Frontal cortex (tissue), 3 donors: ENCODE measurements at regions not wholly inside any gene's neighbourhood (a gene's known extent, or its start where the extent isn't known, plus 50 kb on each side); places are given as distances from the start of the nearest gene placed in this dataset.

Source experiments
- DNase-seq, 2 donors: peaks; one replicate each; pipeline ENCODE4 v3.0.0; 2012; ENCODE audit warnings: low spot score in 2 of 2
- FAIRE-seq: peaks from 2 replicates; lab custom pipeline; 2012; peaks lifted over from hg19 to GRCh38; lab: Jason Lieb, UNC
- donor health status: control.
- donor health status: control.
- donor health status: control.

DNA sequence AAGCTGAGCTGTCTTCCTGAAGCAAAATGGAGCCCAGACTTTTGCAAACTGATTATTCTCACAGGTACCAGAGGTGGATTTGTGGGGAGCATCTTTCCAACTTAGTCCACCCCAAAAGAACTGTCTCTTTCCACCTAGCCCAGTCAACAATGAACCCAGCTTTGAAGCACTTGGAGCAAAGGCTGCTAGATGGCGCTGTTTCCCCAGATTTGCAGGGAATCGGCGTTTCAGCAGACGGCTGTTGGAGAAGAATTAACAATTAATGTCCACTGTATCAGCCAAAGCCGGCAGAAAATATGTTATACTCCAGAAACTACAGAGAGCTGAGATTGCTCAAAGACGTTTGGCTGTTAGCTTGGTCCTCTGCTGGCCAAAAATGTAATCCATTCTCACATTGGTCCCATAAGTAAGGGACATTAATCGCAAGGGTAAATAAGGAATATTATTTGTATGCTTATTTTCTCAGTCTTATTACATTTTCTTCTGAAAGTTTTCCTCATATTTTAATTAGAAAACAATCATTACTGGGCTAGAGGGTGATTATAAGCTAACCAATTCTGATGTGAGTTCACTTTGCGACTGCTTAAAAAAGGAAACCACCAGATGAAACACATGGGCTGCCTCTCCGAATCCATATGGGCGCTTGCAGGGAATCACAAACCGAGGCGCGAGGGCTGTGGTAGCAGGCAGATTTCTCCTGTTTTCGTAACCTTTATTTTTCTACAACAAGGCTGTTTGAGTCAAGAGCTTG lies 423.8 kb upstream of the MEX3C start:
- FAIRE-seq (peak; percentile 10), DNase-seq (peak; percentile 10 to 41)

DNA sequence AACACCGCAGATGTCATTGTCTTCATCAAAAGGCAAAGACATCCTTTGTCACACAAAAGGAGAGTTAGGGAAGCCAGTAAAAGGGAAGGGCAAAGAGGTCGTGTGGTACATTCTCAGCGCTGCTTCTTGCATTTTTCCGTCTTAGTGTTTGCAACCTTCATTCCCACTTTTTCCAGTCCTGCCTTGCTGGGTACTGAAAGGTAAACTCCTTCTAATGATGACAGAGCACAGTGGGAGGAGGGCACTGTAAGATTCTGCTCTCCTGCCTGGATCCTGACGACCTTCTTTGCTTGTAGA lies 424.3 kb upstream of the MEX3C start:
- DNase-seq (no peak), FAIRE-seq (no peak)

DNA sequence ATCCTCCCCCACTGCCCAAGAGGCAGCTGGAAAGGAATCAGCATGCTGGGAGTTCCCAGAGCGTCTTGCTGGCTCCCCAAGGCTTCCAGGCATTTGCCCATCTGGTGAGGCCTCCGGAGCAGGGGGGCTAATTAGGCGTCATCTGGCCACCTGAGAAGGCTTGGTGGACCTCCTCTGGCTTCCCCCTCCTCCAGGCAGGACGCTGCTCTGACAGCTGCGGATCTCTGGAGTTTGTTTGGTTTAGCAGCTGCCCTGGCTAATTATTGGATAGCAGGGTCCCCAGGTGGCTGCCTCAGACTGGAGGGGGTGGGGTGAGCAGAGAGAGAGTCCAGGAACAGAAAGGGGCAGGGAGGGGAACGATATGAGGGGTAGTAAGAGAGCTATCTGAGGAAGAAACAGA lies 425.2 kb upstream of the MEX3C start:
- DNase-seq (no peak), FAIRE-seq (no peak)

DNA sequence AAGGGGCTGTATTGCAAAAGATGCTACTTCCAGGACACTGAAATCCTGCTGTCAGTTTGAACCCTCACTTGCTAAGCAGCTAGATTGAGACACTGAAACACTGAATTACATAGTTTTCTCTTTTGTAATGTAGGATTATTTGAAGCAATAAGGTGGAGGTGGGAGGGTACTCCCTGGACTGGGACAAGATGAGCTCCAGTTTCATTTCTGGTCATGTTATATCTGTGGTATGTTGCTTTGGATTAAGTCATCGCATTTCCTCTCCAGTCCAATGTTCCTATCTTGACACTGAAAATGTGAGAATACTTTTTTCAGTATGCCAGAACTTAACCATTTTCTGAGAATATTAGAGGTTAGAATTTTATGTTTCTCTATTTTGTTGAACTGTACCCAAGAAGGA lies 426.2 kb upstream of the MEX3C start:
- FAIRE-seq (no peak), DNase-seq (no peak)

DNA sequence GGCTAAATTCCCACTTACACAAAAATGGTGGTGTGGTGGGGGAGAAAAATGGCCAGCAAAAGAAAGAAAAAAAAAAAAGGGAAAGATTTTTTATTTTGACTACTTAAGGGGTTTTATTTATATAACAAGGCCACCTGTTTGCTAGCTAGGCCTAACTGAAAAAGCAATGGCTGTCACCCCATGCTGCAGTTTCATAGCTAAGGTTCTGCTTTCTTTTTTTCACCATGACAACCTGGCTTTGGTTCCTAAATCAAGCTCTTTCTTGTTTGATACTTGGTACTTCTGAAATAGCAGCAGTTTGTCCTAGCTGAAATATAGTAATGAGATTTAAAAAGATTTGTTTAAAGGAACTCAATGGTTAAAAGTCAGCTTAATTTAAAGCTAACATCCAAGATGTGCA lies 433.2 kb upstream of the MEX3C start:
- DNase-seq, result no peak
- FAIRE-seq, result no peak

DNA sequence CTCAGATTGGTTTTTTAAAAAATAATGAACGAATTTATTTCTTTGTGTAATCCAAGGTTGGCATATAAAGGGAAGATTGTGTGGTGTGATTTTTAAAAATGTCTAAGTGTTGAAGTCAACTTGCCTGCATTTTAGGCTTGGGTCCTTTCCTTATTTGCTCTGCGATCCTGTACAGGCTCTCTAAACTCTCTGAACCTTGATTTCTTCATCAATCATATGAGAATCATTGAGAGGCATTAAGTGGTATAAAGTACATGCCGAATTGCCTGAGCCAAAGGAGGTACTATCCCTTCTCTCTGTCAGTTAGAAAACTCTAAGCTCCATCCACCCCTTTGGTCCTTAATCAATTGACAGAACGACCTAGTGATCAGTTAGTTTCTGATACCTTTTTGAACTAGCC lies 440.4 kb upstream of the MEX3C start:
- FAIRE-seq (no peak), DNase-seq (no peak)

DNA sequence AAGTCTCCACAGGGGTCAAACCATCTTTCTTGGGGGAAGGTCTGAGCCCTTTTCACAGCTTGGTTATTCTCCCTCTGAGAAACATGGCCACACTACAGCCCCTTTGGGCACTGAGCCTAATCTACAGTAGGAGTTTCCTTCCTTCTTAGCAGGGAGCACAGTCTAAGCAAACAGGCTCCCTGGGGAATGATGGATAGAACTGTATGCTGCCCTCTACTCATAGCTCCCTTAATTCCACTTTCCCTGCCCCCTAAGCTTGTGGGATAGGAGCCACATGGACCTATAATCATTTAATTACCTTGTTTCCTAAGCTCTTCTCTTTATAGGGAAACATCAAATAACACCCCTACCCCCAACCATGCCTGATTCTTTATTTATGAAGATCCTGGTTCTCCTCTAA lies 442.1 kb upstream of the MEX3C start:
- FAIRE-seq, result no peak
- DNase-seq, result no peak

DNA sequence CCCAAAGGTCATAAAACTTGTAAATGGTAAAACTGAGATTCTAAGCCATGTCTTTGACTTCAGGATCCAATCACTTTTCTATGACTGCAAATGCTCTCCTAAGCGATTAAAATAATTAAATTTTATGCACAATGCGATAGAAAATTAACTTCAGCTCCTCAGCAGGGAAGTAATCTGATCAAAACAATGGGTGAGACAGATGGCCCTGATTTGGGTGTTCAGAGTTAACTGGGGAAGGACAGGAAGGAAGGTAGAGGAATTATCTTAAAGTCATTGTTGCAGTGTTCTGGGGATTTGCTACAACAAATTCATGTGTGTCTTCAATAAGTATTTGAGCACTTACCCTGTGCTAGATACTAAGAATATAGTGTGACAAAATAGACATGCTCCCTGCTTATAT lies 446.0 kb upstream of the MEX3C start:
- DNase-seq (no peak), FAIRE-seq (no peak)

DNA sequence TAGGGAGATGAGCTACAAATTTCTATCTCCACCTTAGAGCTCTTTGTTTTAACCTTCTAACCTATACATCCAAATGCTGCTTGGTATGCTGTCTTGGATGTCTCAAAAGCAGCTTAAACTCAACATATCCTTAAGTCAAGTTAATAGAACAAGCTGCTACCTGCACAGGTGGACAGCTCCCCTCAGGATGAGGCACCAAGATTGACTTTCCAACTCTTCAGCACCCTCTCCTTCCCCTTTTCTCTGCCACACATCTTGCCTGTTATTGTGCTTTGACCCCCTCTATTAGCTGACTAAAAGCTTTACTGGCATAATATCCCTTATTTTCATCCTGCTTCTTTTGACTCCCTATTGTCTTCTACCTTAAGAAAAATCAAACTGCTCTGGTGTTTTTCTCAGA lies 448.1 kb upstream of the MEX3C start:
- DNase-seq, result no peak
- FAIRE-seq, result no peak

DNA sequence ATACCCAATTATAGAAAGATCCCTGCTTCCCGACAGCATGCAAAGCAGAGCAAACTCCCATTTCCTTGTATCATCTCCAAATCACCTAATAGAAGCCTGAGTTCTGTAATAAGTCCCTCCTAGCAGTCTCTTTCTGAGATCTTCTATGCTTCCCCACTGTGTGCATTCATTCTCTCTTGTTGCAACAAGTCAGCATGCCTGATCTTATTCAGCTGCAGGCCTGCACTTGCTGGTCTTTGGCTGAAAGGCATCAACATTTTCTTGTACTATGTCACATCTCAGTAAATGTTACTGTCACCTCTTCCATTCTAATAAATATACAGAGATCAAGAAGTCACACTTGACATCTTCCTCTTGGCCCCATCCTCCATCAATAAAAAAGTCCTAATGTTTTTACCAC lies 449.9 kb upstream of the MEX3C start:
- DNase-seq (no peak), FAIRE-seq (no peak)

DNA sequence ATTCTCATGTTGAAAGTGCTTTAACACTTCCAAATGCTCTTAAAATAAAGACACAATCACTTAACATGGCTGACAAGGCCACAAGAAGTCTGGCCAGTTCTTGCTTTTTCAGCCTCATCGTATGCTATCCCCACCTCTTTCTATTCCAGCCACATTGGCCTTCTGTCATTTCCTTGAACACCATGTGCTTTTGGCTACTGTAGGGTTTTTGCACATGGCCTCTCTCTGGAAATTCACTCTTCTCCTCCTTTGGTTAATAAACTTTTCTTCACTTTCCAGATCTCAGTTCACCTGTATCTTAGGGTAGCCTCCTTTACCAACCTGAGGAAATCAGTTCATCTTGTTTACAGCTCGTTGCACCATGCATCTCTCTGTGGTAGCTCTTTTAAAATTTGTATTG lies 450.5 kb upstream of the MEX3C start:
- FAIRE-seq, result no peak

DNA sequence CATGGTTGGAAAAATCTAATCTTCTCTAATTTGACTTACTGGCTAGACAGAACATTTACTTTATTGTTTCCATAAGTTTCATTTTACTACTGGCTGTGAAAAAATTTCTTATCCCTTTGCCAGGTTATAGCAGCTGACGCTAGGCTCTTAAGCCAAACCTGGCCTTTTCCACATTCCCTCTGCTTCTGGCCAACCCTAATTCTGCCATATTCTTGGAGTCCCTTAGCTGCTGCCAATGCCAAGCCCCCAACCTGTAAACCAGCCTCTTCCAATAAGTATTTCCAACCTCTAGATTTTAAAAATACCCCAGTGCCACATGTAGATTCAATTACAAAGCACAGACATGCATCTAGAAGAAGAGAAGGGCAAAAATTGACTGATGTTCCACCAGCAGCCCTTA lies 452.3 kb upstream of the MEX3C start:
- no peak for FAIRE-seq
- no peak for DNase-seq

More for the DNA sequence above, 450.5 kb upstream of the MEX3C start:
- DNase-seq, result no peak

DNA sequence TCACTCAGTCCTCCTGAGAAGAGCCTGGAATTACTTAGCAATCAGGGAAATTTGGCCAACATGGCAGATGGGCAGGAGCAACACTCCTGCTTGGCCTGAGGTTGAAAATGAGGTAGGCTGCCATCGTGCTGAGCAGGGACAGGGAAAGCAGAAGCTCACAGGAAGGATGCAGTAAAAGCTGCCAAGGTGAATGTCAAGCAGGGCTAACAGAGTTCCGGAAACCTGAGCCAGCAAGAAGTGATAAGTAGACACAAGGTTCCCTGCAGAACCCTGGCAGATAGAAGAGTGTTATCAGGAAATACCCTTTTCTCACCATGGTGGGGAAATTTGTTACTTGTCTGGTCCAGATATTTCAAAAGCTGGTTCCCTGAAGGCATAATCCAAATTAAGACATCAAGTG lies 454.3 kb upstream of the MEX3C start:
- DNase-seq, result no peak
- no peak for FAIRE-seq

DNA sequence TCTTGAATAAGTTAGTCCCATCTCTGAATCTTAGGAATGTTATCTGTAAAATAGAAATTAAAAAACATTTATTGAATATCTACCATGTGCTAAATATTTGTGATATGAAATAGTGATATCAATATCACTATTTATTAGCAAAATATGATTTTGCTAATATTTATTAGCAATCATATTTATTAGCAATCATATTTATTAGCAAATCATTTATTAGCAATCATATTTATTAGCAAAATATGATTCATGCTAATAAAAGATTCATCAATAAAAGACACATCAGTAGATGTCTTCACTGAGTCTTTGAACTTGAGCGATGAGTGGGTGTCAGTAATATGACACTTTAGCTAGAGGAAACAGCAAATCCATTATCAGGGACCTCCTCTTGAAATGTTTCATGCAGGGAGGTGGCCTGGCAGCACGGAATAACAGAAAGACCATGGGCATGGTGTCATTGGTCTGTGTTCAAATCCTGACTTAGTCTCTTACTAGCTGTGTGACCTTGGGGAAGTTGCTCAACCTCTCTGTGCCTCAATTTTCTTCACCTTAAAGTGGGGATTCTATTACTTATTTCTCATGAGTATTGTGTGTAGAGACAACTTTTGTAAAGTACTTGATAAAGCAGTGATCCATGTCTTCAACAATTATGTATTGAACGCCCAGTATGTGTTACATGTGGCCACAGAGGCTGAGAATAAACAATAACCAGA lies 456.2 kb upstream of the MEX3C start:
- DNase-seq, result no peak
- peak; percentile 15 for FAIRE-seq

DNA sequence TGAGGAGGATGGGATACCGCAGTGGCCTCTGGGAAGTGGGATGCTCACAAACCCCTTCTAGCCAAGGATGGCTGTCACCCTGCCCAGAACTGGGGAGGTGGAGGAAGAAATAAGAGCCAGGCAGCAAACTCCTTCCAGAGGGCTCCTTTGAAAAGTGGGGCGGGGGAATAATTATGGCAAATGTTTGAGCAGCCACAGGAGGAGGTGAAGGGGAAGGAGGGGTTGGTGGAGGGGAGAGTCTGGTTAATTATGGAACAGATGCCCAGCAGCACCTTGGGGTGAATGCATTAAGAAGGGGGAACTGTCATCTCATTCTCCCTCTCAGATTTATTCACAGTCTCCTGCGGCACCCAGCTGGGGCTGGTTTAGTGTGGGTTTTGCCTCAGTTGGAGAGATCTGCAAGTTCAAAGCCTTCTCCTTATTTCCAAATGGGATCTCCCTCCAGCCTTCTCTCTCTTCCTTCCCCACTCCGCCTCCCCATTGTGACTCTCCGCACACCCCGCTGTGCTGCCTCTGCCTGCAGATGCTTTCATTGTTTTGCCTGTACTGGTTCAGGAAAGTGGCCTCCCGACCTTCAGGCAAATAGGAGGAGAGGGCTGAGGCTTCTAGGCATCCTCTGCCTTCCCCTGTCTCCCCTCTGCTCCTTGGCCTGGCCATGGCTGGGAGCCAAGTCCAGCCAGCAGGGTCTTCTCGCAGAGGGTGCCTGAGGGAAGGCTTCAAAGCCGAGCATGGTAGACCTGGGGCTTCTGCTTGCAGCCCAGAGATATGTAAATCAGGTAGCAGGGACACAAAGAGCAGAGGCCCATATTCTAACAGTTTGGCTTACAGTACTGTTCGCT lies 457.2 kb upstream of the MEX3C start:
- FAIRE-seq (no peak), DNase-seq (no peak)

DNA sequence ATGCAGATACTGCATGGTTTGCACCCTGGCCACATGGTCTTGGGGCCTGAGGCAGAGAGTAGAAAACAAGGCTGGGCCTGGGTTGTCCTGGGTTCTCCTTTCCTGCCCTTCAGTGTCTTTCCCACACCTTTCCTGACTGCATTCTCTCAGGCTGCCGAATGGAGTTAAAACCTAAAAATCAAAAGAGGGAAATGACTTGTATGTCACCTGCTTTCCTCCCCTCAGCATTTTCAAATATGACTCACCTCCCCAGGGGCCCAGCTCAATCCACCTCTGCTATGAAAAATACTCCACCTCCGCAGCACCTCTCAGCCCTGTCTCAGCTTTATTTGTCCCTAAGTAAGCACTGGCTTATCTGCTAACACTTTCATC lies 457.8 kb upstream of the MEX3C start:
- FAIRE-seq, result no peak
- DNase-seq, result no peak

DNA sequence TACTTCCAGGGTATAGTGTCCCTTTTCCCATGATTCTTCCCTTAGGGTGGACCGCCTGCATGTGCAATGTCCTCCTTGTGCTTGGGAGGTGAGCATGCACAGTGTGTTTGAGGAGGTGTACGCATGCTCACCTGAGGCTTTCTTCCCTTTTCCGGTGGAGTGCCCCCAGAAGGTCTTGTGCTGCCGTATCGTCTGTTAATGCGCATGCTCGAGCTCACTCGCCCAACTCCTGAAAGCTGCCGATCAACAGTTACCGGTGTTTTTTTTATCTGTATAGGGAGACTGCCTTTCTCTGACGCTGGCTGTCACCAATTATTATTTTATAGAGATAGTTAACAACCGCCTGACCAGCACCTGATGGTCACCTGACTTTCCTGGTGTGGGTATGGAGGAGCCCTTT lies 458.8 kb upstream of the MEX3C start:
- FAIRE-seq (no peak), DNase-seq (no peak)

DNA sequence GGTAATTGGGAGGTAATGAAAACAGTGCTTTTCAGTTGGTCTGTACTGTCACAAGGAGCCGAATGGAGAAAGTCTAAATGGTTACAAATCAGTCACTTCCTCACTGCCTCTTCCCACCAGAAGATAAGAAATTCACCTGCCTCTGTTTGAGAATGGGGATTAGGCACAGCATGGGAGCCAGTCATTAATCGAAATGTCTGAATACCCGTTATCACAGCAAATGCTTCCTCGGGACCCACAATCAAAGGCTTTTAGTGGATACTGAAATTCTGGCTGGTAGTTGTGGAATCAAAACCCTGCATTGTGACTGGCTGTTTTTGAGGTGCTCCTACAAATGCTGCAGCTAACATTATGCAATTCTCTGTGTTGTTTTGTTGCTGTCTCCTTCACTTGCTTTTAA lies 461.0 kb upstream of the MEX3C start:
- DNase-seq (no peak), FAIRE-seq (no peak)

DNA sequence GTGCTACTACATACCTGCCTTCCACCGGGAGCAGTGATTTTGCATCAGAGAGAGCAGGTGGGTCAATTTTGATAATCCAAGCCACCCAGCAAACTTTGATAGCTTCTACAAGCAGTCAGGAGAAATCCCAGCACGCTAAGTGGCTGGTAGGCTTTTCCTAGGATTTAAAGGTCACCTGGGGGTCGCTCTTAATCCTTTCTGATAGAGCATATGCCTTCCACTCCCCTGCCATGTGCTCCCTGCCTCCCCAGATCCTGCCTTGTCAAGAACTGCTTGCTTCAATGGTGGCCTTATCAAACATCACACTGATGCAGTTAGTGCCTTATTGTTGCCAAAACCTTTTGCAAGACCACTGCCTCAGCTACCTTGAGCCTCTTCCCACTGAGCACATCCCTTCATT lies 462.3 kb upstream of the MEX3C start:
- DNase-seq (no peak), FAIRE-seq (no peak)

DNA sequence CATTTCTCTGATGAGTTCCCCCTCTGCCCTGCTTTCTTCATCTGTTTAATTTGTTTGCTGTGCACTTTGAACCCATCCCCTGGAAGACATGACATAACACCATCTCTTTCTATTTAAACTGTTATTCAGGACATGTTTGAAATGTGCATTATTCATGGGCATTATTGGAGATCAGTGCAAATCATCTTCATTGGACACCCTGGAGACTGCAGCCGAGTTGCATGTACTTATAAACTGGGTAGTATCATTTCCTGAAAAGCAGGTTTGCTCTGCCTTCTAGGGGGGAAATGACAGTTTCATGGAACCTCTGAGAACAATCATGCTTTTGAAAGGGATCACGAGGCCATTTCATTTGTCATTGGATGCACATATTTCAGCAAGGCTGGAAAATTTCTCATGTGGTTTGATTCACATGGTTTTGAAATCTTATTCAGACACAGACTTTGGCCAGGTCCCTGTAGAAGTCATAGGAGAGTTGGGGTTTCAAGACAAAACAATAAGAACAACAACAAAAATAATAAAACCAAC lies 462.8 kb upstream of the MEX3C start:
- FAIRE-seq (no peak), DNase-seq (no peak)

DNA sequence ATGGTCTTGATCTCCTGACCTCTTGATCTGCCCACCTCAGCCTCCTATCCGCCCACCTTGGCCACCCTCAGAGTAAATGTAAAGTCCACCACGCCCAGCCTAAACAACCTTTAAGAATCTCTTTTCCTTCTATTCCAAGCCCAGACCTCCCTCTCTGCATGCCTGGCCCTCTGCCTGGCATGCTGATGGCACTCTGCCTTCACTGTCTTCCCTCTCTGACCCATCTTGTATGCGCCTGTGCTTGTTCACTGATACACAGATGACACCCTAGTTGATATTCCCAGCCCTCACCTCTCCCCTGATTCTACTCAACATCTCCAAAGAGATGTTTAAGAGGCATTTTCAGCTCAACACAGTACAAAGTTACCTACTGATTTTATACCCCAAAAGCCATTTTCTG lies 466.8 kb upstream of the MEX3C start:
- DNase-seq (no peak), FAIRE-seq (no peak)
